ENCODE measurements at regions not wholly inside any gene's neighbourhood (a gene's known extent, or its start where the extent isn't known, plus 50 kb on each side); places are given as distances from the start of the nearest gene placed in this dataset.
"Not testable (repeated sequence)": the region's sequence is repeated elsewhere in the genome, so short reads cannot be mapped to it uniquely, and the experiment has no call there.

DNA sequence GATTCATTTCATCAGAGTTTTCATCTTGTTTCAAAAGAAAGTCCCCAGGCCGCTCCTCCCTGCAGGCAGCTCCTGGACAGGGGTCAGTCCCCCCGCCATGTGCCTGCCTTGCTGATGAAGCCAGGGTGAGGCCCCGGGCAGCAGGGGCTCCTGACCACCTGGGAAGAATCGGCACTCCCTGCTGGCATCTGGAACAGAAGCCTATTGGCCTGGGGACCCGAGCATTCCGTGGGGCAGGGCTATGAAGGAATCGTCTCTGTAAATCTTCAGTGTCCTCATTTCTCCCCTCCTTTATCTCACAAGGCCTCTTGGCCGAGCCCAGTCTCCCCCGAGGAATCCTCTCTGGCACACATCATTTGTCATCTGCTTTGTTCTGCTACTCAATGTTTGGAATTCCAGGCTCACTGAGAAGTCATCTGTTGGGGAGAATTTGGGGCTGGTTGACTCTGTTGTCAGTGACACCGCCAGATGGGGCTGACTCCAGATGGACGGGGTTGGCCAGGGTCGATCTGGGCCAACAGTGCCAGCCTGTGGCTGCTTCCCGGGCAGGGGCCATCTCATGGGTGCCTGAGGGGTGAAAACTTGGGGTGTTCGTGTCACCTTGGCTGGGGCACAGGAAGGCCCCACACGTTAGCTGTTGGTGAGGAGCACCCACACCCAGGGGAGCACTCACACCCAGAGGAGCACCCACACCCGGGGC, 184.6 kb downstream of the LAT start:
- not testable (repeated sequence) for H3K36me3 ChIP-seq (ENCODE audit: insufficient read depth, low read length); H3K27me3 ChIP-seq (ENCODE audit: control insufficient read depth in 1 of 2, insufficient read depth in 2 of 2, low read length in 2 of 2); H3K9ac ChIP-seq (ENCODE audit: low read length); H3K27ac ChIP-seq (ENCODE audit: low read depth, low read length); H3K9me3 ChIP-seq (ENCODE audit: low read length); H3K4me3 ChIP-seq (ENCODE audit: low read depth in 1 of 2, low read length in 2 of 2); H3K4me1 ChIP-seq (ENCODE audit: insufficient read depth, low read length)

DNA sequence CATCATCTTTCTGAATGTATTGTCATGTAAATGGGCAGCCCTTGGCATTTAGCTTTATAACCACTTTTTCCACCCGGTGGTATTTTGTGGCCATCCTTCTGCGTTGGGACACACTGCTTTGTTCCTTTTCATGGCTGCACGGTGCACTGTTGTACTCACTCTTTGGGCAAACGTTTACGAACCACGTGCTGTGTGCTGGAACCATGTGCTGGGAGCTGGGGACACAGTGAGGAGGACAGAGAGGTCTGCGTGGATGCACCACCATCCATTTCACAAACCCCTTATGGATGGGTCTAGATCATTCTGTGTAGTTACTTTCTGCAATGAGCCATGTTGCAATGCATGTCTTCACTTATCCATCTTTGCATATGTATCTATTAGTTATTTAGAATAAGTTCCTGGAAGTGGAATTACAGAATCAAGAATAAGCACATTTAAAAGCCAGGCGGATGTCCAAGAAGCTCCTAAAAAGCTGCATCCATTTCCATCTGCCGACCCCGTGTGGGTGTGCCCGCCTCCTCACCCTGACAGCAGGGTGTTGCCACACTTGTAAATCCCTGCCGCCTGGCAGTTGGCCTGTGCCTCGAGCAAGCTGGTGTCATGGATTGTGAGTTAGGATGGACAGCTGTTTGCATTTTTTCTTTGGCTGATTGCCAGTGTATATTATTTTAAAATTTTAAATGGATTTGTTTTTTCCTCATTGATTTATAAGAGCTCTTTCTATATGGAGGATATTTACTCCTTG, 183.8 kb downstream of the LAT start:
- H3K36me3 ChIP-seq (ENCODE audit: insufficient read depth, low read length); H3K4me1 ChIP-seq (ENCODE audit: insufficient read depth, low read length); H3K9me3 ChIP-seq (ENCODE audit: low read length); H3K4me3 ChIP-seq (ENCODE audit: low read depth in 1 of 2, low read length in 2 of 2); H3K27ac ChIP-seq (ENCODE audit: low read depth, low read length); H3K9ac ChIP-seq (ENCODE audit: low read length); H3K27me3 ChIP-seq (ENCODE audit: control insufficient read depth in 1 of 2, insufficient read depth in 2 of 2, low read length in 2 of 2): not testable (repeated sequence)

DNA sequence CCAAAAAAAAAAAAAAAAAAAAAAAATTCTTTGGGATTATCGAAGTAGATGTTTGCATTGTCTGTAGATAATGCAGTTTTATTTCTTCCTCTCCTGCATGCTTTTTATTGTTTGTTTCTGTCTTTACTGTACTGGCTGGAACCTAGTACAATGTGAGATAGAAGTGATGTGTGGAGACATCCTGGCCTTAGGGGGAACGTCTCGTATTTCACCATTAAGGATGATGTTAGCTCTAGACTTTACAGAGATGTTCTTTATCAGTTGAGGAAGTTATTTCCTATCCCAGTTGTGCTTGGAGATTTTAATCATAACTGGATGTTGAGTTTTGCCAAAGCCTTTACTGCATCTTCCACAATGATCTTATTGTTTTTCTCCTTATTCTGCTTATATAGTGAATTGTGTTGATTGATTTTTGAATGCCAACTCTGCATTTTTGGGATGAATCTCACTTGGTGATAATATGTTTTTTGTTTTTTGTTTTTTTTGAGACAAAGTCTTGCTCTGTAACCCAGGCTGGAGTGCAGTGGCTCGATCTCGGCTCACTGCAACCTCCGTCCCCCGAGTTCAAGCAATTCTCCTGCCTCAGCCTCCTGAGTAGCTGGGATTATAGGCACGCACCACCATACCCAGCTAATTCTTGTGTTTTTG, 179.7 kb downstream of the LAT start:
- H3K36me3 ChIP-seq (ENCODE audit: insufficient read depth, low read length); H3K9me3 ChIP-seq (ENCODE audit: low read length); H3K4me1 ChIP-seq (ENCODE audit: insufficient read depth, low read length); H3K27ac ChIP-seq (ENCODE audit: low read depth, low read length); H3K27me3 ChIP-seq (ENCODE audit: control insufficient read depth in 1 of 2, insufficient read depth in 2 of 2, low read length in 2 of 2); H3K4me3 ChIP-seq (ENCODE audit: low read depth in 1 of 2, low read length in 2 of 2); H3K9ac ChIP-seq (ENCODE audit: low read length): not testable (repeated sequence)

DNA sequence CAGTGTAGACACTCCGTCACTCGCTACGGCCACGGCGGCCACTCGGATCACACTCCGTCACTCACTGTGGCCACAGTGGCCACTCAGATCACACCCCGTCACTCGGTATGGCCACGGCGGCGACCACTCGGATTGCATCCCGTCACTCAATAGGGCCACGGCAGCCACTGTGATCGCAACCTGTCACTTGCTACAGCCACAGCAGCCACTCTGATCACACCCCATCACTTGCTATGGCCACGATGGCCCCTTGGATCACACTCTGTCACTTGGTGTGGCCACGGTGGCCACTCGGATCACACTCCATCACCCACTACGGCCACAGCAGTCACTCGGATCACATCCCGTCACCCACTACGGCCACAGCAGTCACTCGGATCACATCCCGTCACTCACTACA, 175.3 kb downstream of the LAT start:
- H3K9me3 ChIP-seq (ENCODE audit: low read length); H3K27ac ChIP-seq (ENCODE audit: low read depth, low read length); H3K27me3 ChIP-seq (ENCODE audit: control insufficient read depth in 1 of 2, insufficient read depth in 2 of 2, low read length in 2 of 2); H3K36me3 ChIP-seq (ENCODE audit: insufficient read depth, low read length); H3K9ac ChIP-seq (ENCODE audit: low read length); H3K4me3 ChIP-seq (ENCODE audit: low read depth in 1 of 2, low read length in 2 of 2): not testable (repeated sequence)
- H3K4me1 ChIP-seq (ENCODE audit: insufficient read depth, low read length) = peaks cover 10% of the 10 kb centered on the region

- not testable (repeated sequence) for H3K27ac ChIP-seq (ENCODE audit: low read depth, low read length); H3K9me3 ChIP-seq (ENCODE audit: low read length); H3K9ac ChIP-seq (ENCODE audit: low read length); H3K4me3 ChIP-seq (ENCODE audit: low read depth in 1 of 2, low read length in 2 of 2); H3K27me3 ChIP-seq (ENCODE audit: control insufficient read depth in 1 of 2, insufficient read depth in 2 of 2, low read length in 2 of 2); H3K36me3 ChIP-seq (ENCODE audit: insufficient read depth, low read length)
- peaks cover 12% of the 10 kb centered on the region for H3K4me1 ChIP-seq (ENCODE audit: insufficient read depth, low read length)
Observed at GRCh38 chr16:29159603-29160002, 174.8 kb downstream of the LAT start.

DNA sequence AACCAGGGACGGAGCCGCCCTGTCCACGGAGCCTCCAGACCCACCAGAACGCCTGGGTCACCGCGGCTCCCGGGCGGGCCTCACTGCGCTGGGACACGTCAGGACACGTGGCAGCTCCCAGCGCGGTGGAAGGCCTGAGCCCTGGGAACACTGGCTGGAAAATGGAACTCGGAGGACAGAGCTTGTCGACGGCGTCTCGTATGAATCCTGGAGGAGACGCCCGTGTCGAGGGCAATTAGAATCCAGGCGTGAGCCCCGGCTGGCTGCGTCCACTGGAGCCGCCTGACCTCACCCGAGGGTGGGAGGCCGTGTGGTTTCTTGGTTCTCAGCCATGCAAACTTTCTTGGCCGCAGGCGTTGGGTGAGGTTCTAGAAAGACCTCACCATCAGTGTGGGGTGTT, 173.9 kb downstream of the LAT start:
- Histone ChIP-seq H3K9ac (ENCODE audit: low read length) (no peak overlapping the region), H3K36me3 (ENCODE audit: insufficient read depth, low read length) (no peaks in the 10 kb centered on the region), H3K27ac (ENCODE audit: low read depth, low read length) (no peak overlapping the region), H3K4me3 (ENCODE audit: low read depth in 1 of 2, low read length in 2 of 2) (no peak overlapping the region), H3K9me3 (ENCODE audit: low read length) (no peaks in the 10 kb centered on the region), H3K27me3 (ENCODE audit: control insufficient read depth in 1 of 2, insufficient read depth in 2 of 2, low read length in 2 of 2) (no peaks in the 10 kb centered on the region), H3K4me1 (ENCODE audit: insufficient read depth, low read length) (peaks cover 17% of the 10 kb centered on the region)

DNA sequence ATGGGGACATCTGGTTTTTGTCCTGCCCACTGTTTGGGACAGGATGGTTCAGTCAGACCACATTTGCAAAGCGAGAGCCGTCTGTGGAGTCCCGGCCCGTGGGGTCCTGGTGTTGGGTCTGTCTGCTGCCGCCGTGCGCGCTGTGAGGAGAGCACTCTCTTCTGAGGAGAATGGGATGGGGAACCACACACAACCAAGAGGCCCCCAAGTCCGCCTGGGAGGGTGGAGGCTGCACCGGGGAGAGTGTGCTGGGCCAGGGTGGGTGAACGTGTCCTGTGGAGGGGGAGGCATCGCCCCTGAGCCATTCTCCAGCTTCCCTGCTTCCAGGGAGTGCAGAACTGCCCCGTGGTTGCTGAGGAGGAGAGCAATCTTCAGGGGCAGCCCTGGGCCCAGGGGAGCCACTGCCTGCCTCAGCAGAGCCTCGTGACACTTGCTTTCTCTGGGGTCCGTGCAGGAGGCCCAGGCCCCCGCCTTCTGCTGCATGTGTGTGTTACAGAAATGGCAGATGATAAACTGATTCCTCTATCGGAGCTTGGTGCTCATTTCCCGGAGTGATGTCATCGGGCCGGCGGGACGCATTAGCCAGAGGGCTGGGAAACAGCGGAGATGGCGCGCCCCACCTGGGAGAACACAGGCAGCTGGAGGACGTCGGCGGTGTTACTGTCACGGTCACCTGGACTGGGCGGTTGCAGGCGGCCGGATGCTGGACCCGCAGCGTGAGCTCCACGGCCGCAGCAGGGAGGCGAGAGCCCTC, 173.4 kb downstream of the LAT start:
- not testable (repeated sequence) for H3K9ac ChIP-seq (ENCODE audit: low read length); H3K9me3 ChIP-seq (ENCODE audit: low read length); H3K36me3 ChIP-seq (ENCODE audit: insufficient read depth, low read length); H3K27ac ChIP-seq (ENCODE audit: low read depth, low read length); H3K27me3 ChIP-seq (ENCODE audit: control insufficient read depth in 1 of 2, insufficient read depth in 2 of 2, low read length in 2 of 2); H3K4me3 ChIP-seq (ENCODE audit: low read depth in 1 of 2, low read length in 2 of 2)
- peaks cover 17% of the 10 kb centered on the region for H3K4me1 ChIP-seq (ENCODE audit: insufficient read depth, low read length)

DNA sequence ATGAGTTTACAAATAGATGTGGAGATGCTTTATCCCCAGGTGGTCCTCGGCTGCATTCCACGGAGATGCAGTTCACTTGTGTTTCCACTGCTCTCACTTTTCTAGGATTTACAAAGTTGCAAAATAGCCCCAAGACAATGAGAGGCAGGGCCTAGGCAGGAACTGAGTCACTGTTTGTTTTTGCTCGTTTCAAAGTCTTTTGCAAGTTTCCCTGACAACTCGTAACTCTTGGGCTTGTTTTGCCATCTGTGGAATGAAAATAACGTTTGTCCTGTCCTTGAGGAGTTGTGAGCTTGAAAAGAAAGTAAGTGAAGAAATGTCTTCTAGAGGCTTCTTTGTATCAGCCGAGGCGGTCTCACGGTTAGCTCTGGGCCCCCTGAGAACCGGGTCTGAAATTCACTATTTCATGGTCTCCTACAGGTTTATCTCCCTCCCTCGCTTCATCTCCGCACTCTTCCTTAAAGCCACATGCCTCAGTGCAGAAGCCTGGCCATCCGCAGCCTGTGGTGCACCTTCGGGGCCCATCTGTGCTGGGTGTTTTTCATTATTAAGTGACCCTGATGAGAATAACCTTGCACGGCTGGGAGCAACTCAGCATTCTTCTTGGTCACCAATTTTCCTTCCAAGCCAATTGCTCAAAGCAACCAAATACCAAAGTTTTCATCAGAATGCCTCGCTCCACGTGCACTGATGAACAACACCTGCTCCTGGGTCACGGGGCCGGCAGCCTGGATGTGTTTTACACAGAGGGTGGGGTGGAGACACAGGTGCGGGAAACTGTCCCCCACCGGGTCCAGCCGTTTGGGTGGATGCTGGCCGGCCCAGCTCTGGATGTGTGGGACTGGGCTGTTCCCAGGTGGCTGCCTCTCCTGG, 172.4 kb downstream of the LAT start:
- H3K9ac ChIP-seq (ENCODE audit: low read length); H3K36me3 ChIP-seq (ENCODE audit: insufficient read depth, low read length); H3K4me3 ChIP-seq (ENCODE audit: low read depth in 1 of 2, low read length in 2 of 2): not testable (repeated sequence)

DNA sequence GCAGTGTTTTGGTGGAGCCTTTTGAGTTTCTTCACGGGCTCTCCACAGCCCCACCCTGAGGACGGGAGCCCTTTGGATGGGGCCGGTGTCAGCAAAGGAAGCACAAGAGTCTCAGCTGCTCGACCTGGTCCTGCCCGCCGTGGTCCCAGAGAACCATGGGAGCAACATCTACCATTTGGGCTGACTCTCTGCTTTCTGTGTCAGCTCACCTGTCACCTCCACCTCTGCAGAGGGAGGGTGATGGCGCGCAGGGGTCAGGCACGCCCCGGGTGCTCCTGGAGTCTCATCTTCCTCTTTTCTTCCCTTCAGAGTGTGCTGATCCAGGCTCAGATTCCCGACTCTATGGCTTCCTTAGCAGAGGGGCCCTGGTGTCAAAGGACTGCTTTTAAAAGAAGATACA, 171.7 kb downstream of the LAT start:
- Histone ChIP-seq H3K4me1 (ENCODE audit: insufficient read depth, low read length) (peaks cover 17% of the 10 kb centered on the region), H3K36me3 (ENCODE audit: insufficient read depth, low read length) (no peaks in the 10 kb centered on the region), H3K27me3 (ENCODE audit: control insufficient read depth in 1 of 2, insufficient read depth in 2 of 2, low read length in 2 of 2) (no peaks in the 10 kb centered on the region), H3K27ac (ENCODE audit: low read depth, low read length) (no peak overlapping the region), H3K9ac (ENCODE audit: low read length) (no peak overlapping the region), H3K4me3 (ENCODE audit: low read depth in 1 of 2, low read length in 2 of 2) (no peak overlapping the region), H3K9me3 (ENCODE audit: low read length) (no peaks in the 10 kb centered on the region)

More for the DNA sequence above, 172.4 kb downstream of the LAT start:
- Histone ChIP-seq H3K27ac (ENCODE audit: low read depth, low read length) (peak overlapping the region; percentile 58), H3K4me1 (ENCODE audit: insufficient read depth, low read length) (peaks cover 17% of the 10 kb centered on the region)
- not testable (repeated sequence) for H3K27me3 ChIP-seq (ENCODE audit: control insufficient read depth in 1 of 2, insufficient read depth in 2 of 2, low read length in 2 of 2); H3K9me3 ChIP-seq (ENCODE audit: low read length)

- peaks cover 17% of the 10 kb centered on the region for H3K4me1 ChIP-seq (ENCODE audit: insufficient read depth, low read length)
- H3K9me3 ChIP-seq (ENCODE audit: low read length); H3K27ac ChIP-seq (ENCODE audit: low read depth, low read length); H3K9ac ChIP-seq (ENCODE audit: low read length); H3K36me3 ChIP-seq (ENCODE audit: insufficient read depth, low read length); H3K27me3 ChIP-seq (ENCODE audit: control insufficient read depth in 1 of 2, insufficient read depth in 2 of 2, low read length in 2 of 2); H3K4me3 ChIP-seq (ENCODE audit: low read depth in 1 of 2, low read length in 2 of 2): not testable (repeated sequence)
Observed at GRCh38 chr16:29155866-29156200, 171.0 kb downstream of the LAT start.

Measured in muscle layer of colon (tissue), 2 donors.